Activated T-helper 9 cell treated with anti-CD3 and anti-CD28 coated beads, Interleukin-2, amount 50 U/mL, for 16 hours (primary cell): ENCODE measurements at regions not wholly inside any gene's neighbourhood (a gene's known extent, or its start where the extent isn't known, plus 50 kb on each side); places are given as distances from the start of the nearest gene placed in this dataset.
A peak's percentile ranks its signal among the peaks of the same experiment; 100 is the strongest.
"Not testable (repeated sequence)": the region's sequence is repeated elsewhere in the genome, so short reads cannot be mapped to it uniquely, and the experiment has no call there.

Experiments
- DNase-seq: peaks from one replicate; pipeline ENCODE4 v3.0.0-alpha.2; 2020; ENCODE audit warnings: low read depth

- no peak for DNase-seq
Measured at GRCh38 chr7:149683181-149683580, 90.2 kb downstream of the ZNF467 start.

- no peak for DNase-seq
Measured at GRCh38 chr7:149682038-149682437, 91.3 kb downstream of the ZNF467 start.

GRCh38 chr7:149681274-149681673, 92.1 kb downstream of the ZNF467 start:
- DNase-seq: no peak

- no peak for DNase-seq
Measured at GRCh38 chr7:149680331-149681025, 92.9 kb downstream of the ZNF467 start.

- DNase-seq: not testable (repeated sequence)
Measured at GRCh38 chr7:149674728-149675385, 98.5 kb downstream of the ZNF467 start.

GRCh38 chr7:149673006-149673405, 100.4 kb downstream of the ZNF467 start:
- no peak for DNase-seq

- DNase-seq: no peak
Measured at GRCh38 chr7:149670288-149670687, 103.1 kb downstream of the ZNF467 start.

- no peak for DNase-seq
Measured at GRCh38 chr7:149669121-149669818, 104.1 kb downstream of the ZNF467 start.

- no peak for DNase-seq
Measured at GRCh38 chr7:149666360-149666945, 106.9 kb downstream of the ZNF467 start.

- DNase-seq: not testable (repeated sequence)
Measured at GRCh38 chr7:149665618-149666017, 107.8 kb downstream of the ZNF467 start.

- no peak for DNase-seq
Measured at GRCh38 chr7:149664666-149665065, 108.7 kb downstream of the ZNF467 start.

GRCh38 chr7:149664176-149664575, 109.2 kb downstream of the ZNF467 start:
- no peak for DNase-seq

- peak; percentile 41 for DNase-seq
Measured at GRCh38 chr7:149662591-149663095, 110.7 kb downstream of the ZNF467 start.

- no peak for DNase-seq
Measured at GRCh38 chr7:149655784-149656183, 117.6 kb downstream of the ZNF467 start.

GRCh38 chr7:149654588-149654987, 118.8 kb downstream of the ZNF467 start:
- DNase-seq: no peak

- DNase-seq: not testable (repeated sequence)
Measured at GRCh38 chr7:149650190-149650589, 123.2 kb downstream of the ZNF467 start.

- no peak for DNase-seq
Measured at GRCh38 chr7:149644754-149645153, 128.6 kb downstream of the ZNF467 start.

- no peak for DNase-seq
Measured at GRCh38 chr7:149642589-149642988, 130.8 kb downstream of the ZNF467 start.

- DNase-seq: no peak
Measured at GRCh38 chr7:149638566-149639320, 134.6 kb downstream of the ZNF467 start.

- DNase-seq: no peak
Measured at GRCh38 chr7:149637911-149638565, 135.3 kb downstream of the ZNF467 start.
